H4 (cell line): ENCODE measurements at regions not wholly inside any gene's neighbourhood (a gene's known extent, or its start where the extent isn't known, plus 50 kb on each side); places are given as distances from the start of the nearest gene placed in this dataset.

Source experiments
- DNase-seq: peaks from one replicate; pipeline ENCODE4 v3.0.0-alpha.2; 2015; ENCODE audit warnings: low spot score

GRCh38 chr12:105745811-105746210 is 392.9 kb downstream of the NUAK1 start:
- no peak for DNase-seq

GRCh38 chr12:105748806-105749600 is 389.8 kb downstream of the NUAK1 start:
- DNase-seq: no peak

GRCh38 chr12:105750096-105750495 is 388.7 kb downstream of the NUAK1 start:
- no peak for DNase-seq

GRCh38 chr12:105754313-105754712 is 384.4 kb downstream of the NUAK1 start:
- DNase-seq: no peak

- DNase-seq: no peak
Observed at GRCh38 chr12:105756961-105757360, 381.8 kb downstream of the NUAK1 start.

- no peak for DNase-seq
Observed at GRCh38 chr12:105759149-105759548, 379.6 kb downstream of the NUAK1 start.

- DNase-seq: no peak
Observed at GRCh38 chr12:105761075-105761474, 377.7 kb downstream of the NUAK1 start.

- DNase-seq: no peak
Observed at GRCh38 chr12:105764216-105764835, 374.4 kb downstream of the NUAK1 start.

GRCh38 chr12:105765053-105766014 is 373.4 kb downstream of the NUAK1 start:
- no peak for DNase-seq

- DNase-seq: no peak
Observed at GRCh38 chr12:105766029-105766428, 372.7 kb downstream of the NUAK1 start.

GRCh38 chr12:105769486-105769885 is 369.3 kb downstream of the NUAK1 start:
- DNase-seq: no peak

GRCh38 chr12:105773471-105773870 is 365.3 kb downstream of the NUAK1 start:
- DNase-seq: no peak

- no peak for DNase-seq
Observed at GRCh38 chr12:105774037-105774436, 364.7 kb downstream of the NUAK1 start.

- peak; percentile 12 for DNase-seq
Observed at GRCh38 chr12:105775343-105775742, 363.4 kb downstream of the NUAK1 start.

- DNase-seq: no peak
Observed at GRCh38 chr12:105783983-105784947, 354.5 kb downstream of the NUAK1 start.

- DNase-seq: no peak
Observed at GRCh38 chr12:105793421-105793820, 345.3 kb downstream of the NUAK1 start.

- no peak for DNase-seq
Observed at GRCh38 chr12:105798256-105798845, 340.4 kb downstream of the NUAK1 start.

- DNase-seq: peak; percentile 13
Observed at GRCh38 chr12:105799103-105799502, 339.7 kb downstream of the NUAK1 start.

GRCh38 chr12:105801351-105801750 is 337.4 kb downstream of the NUAK1 start:
- no peak for DNase-seq

GRCh38 chr12:105803292-105803691 is 335.5 kb downstream of the NUAK1 start:
- peak; percentile 46 for DNase-seq
